NOMO-1 (cell line): ENCODE measurements at regions not wholly inside any gene's neighbourhood (a gene's known extent, or its start where the extent isn't known, plus 50 kb on each side); places are given as distances from the start of the nearest gene placed in this dataset.
A peak's percentile ranks its signal among the peaks of the same experiment; 100 is the strongest.

Experiments
- DNase-seq, 2 experiments: peaks; one replicate each; lab custom pipeline; 2025; ENCODE audit not compliant: unreplicated experiment in 2 of 2; lab: John Stamatoyannopoulos, UW

DNA sequence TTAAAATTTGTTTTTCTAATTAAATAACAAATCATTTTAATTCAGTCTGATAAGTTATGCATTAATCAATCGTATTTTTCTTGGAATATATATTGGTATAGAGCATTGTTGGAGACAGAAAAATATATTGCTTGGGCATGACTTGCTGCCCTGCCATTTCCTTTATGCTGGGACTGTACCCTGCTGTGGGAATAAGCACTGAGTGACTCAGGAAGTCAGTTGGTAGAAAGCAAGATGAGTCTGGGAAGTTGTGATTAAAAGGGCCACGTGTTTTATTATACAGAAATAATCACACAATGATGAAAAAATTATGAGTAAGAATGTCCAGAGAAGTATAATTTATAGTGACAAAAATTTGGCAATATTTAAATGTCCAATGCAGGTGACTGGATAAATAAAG, 139.5 kb downstream of the KIF18A start:
- no peak for DNase-seq

DNA sequence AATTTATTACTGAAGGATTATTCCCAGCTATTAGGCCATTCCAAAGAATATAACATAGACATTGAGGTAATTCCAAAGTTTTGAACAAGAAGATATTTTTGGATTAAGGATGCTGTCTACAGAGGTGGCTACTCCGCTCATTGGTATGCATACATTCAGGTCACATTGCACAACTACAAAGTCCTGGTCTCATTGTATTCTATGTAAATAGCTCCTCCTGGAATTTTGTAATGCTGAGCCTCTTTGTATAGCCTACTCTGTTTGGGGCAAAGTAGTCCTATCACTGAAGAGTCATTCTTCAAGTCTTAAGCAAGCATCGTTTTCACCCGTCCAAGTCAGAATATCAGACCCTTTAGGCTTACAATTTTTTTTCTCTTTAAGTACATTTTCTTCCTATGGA, 142.4 kb downstream of the KIF18A start:
- DNase-seq = no peak

DNA sequence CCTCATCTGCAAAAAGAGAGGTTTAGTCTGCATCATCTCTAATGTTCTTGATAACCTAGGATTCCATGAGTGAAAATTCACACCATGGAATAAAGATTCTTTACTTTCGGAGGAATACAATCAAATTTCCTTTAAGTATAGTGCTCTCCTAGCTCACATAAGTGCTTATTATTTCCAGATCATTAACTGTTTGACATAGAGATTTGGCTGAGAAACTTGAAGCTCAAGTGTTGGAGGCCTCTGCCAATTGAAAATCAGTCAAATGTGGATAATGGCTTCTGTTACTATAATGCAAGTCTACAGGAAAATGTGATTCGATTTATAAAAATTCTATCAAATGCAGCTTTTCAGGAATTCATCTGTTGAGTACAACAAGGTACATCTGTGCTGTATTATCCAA, 144.6 kb downstream of the KIF18A start:
- no peak for DNase-seq

DNA sequence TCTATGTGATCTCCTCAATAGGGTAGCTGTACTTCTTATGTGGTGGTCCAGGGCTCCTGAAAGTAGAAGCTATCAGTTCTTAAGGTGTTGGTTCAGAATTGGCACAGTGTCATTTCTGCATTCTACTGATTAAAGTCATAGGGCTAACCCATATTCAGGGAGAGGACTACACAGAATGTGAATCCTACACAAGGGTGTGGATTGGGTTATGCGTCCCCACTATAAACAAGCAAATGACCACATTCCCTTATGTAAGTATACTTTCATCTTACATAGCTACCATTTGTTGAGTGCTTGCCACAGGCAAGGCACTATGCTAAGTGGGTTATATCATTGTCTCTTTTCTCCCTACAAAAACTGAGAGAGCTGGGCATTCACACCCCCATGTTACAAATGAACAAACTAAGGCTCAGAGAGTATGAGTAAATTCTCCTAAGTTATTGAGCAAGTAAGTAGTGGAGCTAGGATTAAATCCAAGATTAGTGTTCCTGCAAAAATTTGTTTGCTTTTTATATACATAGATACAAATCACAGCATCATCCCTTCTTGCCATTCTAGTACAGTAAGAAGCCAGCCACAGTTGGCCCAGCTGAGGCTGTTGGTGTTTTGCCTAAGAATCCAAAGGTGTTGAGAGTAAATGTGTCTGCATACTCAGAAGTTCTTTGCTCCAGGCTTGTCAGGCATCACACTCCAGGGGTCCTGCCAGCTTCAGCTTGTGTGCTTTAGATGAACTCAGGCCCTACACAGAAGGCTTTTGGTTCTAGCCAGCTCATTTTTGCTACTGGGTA, 157.8 kb downstream of the KIF18A start:
- no peak for DNase-seq

DNA sequence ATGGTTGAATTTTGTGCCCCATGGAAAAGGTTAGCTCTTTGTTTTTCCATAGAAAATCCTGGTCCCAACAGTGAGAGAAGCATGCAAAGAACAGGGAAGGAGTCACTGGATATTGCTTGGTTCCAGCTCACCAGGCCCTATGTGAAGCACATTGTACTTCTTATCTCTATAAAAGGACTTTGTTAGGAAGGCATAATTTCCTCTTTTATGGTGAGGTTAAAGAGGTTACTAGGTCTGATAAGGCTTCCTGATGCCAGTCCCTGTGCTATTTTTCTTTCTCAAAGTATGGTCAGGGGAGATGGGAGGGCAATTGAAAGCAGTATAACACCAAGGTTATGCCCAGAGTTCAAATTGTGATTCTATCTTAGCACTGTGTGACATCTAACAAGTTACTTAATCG, 162.6 kb downstream of the KIF18A start:
- DNase-seq = no peak

DNA sequence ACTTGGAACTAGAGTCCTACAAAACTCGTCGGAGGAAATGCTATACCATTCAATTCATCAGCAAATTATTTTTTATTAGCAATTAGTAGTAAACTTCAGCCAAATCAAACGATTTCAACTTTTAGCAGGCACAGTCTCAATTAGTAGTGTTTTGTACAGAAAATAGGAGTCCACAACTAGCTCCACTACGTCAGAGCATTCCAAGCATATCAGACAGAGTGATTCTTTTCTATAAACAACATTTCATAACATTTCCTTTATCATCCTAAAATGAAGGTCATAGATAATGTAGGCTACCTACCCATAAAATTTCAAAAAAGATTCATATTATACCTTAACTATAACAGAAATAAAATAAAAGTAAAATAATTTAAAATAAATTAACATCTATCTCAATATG, 169.9 kb downstream of the KIF18A start:
- DNase-seq = no peak

DNA sequence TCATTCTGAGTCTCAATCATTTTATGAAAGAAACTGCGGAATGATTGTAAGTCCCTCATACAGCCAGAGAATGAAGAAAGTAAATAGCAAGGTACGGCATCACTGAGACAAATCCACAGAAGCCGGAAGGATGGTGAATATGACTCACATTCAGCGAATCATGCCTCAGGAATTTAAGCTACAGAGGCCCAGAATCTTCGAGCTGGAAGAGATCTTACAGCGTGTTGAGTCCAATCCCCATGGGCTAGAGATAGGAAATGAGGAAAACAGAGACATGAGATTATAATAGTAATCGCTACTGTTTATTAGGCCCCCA, 173.2 kb downstream of the KIF18A start:
- no peak for DNase-seq

DNA sequence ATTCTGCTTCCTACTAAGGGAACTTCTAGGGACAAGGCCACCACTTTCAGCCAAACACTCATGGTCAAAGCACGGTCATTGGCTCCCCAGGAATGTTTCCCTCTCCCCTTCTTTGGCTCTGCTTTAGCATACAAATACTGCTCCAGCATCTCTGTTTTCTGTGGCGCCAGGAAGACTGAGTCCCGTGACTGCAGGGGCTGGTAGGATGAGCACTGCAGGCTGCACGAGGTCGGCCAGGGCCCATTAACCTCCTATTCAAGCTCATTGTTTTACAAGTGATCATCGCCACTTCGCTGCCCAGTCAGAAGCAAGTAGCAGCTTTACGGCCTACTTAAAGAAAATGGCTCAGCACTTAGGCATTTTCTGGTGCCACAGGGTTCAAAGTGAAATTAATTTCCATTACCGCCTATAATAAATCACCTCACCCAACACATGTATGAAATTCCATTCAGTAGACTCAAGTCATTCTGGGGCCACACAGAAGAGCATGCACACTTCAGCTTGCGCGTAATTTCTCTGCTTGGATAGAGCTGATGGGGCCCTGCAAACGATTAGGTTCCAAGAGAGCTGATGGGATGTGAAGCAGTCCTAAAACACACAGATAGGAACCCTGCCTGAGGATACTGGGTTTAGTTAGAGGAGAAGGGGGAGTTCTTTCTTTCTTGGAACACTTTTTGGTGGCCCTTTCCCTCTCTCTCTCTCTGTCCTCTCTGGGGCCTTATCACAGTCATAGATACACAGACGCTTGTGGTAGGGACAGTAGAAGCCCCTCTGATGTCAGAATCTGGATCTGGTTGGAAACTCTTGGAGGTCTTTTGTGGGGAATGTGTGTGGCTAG, 173.7 kb downstream of the KIF18A start:
- no peak for DNase-seq

DNA sequence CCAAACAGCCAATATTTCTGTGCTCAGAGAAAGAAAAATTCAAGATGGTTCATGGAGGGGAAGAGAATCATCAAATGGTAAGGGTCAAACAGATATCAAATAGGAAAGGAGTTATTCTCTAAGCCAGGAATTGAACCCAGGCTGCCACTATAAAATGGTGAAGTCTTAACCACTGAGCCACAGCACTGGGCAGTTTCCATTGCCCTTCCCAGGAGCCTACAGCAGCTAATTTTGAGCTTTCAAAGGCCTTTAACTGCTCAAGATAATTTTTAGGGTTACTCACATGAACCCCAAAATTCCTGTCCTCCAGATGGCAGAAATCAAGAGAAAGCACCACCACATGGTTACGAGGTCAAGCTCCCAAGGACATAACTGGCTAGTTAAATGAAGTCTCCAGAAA, 176.2 kb downstream of the KIF18A start:
- no peak for DNase-seq

DNA sequence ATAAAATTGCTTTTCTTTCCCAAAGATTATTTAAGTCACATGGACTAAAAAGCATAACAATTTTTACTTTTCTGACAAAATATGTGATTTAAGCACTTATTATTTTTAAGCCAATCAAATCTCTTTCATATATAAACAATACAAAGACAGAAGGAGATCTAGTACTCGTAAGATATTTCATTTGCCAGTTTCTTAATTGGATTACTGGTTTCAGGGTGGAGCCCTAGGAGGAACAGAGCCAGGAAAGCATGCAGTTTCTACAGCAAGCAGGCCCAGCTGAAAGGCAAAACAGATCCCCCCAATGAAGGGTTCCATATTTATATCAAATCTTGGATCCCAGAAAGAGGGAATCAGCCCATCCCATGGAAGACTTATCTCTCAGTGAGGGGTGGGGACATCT, 177.0 kb downstream of the KIF18A start:
- DNase-seq = no peak

DNA sequence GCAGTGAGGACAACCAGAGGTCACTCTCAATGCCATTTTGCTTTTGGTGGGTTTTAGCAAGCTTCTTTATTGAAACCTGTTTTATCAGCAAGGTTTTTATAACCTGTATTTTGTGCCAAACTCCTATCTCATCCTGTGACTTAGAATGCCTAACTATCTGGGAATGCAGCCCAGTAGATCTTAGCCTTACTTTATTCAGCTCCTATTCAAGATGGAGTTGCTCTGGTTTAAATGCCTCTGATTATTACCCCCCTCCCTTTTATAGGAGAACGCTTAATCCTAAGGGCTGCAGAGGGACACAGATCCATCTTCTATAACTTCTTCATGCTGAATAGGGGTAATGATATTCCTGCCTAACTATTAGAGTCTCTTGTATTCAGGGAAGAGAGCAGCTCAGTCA, 179.1 kb downstream of the KIF18A start:
- DNase-seq = no peak

DNA sequence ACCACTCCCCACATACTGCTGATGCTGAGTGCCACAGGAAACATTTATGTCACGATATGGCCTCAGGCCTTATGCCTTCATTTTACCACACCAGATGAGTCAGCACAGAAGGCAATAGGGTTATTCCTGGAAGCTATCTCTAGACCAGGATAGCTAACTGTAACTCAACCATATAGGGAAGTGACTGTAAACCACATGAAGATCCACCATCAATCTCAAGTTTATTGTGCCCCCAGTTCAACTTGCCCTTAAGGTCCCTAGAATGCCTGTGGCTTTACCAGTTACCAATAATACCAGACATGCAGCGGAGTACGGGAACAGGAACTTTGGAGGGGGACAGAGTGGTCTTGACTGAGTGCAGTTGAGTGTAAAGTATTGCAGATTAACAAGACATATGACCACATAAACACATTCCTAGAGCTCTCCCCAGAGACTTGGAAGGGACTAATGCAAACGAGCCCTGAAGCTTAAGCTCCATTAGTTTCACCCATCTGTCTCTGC, 180.9 kb downstream of the KIF18A start:
- peak; percentile 7 to 66 for DNase-seq

DNA sequence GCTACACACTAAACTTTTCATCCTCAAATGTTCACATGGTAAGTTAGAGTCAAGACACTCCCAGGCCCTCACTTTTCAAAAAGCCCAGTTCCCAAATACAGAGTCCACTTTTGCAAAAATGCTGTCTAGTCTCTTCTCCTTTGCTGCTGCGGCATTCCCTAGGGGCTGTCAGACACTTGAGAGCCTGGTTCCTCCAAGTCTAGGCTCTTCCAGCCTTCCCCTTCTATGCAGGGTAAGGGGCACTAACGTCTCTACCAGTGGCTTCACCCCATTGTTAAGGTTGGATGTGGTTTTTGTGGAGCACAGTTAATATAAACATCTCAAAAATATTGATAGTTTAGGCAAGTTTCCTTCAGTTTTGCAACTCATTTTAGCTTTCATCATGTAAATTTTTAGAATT, 181.5 kb downstream of the KIF18A start:
- no peak for DNase-seq

DNA sequence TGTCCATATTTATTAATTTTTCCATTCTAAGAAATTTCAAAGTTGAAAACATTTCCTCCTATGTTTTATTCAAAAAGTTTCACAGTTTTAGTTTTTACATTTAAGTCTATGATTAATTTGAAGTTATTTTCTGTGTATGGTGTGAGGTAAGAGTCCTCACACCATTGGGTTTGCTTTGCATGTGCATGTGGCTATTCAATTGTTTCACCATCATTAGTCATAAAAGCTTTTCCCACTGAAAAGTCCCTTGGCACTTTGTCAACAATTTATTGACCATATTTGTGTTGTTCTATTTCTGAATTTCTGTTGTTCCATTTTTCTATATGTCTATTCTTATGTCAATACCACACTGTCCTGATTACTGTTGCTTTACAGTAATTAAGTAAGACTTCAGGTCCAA, 186.5 kb downstream of the KIF18A start:
- no peak for DNase-seq

DNA sequence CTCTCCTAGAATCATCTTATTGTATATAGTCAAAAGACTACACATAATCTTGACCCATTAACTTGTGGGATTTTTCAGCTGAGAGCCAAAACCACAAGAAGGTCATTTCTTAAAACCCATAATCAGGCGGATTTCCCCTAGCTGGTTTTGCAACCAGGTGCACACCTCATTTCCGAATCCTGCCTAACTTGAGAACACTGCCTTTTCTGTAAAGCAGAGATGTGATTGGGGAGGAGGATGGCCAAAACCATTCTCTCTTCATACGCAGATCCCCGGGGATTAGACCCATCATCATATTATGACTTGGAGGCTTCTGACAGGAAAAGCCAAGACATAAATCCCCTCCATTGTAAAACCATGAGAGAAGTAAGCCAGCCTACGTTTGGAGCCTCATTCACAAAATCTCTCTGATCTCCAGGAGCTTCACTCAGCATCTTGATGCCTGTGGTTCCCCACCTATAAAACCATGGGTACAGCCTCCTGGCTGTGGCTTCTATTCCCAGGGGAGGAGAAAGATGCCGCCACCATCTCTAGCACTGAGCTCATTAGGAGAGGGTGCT, 191.3 kb downstream of the KIF18A start:
- DNase-seq = no peak

DNA sequence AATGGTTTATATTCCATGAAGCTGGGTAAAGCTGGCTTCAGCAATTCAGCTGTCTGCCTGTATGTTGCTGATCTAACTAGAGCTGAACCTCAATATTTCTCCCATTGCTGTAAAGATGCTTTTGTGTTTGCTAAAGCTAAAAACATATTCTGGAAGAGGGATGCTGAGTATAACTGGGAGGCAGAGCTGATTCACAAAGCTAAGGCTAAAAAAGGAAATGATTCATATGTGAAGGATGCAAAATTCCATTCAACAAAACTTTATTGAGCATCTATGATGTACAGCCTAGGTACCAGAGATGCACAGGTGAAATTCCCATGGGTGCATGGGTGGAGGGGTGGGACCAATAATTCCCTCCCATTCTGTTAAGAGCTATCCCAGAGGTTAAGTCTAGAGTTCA, 193.9 kb downstream of the KIF18A start:
- no peak for DNase-seq

DNA sequence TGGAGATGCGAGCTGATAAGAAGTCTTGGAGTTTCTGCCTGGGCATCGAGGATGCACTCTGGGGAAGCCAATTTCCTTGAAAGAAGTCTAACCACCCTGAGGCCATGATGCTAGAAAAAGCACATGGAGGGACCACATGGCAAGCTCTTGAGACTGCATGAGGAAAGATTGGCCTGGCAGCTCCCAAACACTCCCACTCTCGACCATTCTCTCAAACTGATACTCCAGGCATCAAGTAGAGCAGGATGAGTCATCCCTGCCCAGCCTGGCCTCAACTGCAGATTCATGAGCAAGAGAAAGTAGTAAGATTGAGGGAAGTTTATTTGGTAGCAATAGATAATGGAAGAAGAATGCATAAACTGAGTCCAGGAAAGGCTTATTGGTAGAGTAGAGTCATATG, 194.3 kb downstream of the KIF18A start:
- no peak for DNase-seq

DNA sequence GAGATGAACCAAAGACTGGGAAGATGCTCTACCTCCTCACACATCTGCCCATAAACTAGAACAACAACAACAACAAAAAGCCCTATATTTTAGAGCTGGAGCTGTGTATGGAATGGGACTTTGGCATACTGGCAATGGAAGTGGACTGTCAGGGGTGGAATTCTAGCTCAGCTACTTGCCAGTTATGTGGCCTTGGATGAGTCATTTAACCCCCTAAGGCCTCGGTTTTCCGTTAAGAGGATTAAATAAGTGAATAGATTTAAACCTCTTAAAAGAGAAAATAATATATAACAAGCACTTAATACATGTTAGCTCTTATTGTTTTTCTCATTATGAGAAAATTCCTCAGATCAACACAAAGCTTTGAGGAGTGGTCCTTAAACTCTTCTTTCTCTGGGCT, 195.0 kb downstream of the KIF18A start:
- no peak for DNase-seq

DNA sequence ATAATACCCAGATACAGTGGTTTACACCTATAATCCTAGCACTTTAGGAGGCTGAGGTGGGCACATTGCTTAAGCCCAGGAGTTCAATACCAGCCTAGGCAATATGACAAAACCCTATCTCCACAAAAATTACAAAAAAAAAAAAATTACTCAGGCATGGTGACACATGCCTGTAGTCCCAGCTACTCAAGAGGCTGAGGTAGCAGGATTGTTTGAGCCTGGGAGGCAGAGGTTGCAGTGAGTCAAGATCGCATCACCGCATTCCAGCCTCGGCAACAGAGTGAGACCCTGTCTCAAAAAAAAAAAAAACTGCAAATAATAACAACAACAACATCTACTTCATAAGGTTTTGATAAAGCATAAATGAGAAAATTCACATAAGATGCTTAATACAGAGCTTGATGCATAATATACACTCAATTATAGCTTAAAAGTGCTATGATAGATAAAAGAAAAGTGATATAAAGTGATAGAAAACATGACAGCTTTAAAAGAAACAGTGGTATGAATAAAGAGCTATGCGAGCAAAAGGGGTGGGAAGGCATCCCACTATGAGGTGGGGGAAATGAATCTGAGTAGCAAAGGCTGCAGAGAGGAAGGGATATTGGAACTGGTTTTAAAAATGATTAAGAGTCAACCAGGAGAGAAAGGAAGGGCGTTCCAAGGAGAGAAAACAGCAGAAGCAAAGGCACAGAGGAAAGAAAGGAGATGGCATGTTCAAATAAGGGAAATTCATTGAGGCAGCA, 197.6 kb downstream of the KIF18A start:
- DNase-seq = no peak

DNA sequence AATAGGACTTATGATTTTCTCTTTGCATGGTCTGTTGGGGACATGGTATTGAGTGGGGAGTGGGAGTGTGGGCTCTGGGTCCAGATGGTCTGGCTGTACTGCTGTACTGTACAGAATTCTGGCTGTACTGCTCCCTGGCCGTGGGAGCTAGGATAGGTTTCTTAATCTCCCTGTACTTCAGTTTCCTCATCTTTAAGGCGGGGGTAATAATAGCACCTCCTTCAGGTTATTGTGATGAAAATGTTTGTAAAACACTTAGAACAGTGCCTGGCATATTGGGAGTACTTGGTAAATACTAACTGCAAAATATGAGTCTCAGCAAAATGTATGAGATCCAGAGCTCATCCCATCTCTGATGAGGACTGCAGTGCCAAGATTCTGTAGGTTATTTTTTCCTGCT, 198.6 kb downstream of the KIF18A start:
- no peak for DNase-seq

DNA sequence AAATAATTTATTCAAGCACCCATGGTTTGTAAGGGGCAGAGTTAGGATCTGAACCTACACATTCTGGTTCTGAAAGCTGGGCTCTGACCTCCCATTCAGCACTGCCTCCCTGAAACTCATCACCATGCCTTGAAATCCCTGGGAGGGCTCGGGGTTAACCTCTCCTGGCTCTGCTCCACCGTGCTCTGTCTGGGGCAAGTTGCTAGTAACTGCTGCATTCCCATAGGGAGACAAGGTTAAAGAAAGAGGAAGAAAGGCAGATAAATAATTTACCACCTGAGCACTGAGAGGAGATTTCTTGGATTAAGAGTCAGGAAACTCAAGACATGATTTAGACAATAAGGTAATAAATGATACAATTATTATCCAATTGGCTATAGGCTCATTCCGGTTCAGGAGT, 199.3 kb downstream of the KIF18A start:
- no peak for DNase-seq
